ENCODE measurements at regions not wholly inside any gene's neighbourhood (a gene's known extent, or its start where the extent isn't known, plus 50 kb on each side); places are given as distances from the start of the nearest gene placed in this dataset.

GRCh38 chr20:63082308-63082938, 75.7 kb upstream of the BHLHE23 start:
- H3K9ac ChIP-seq (ENCODE audit: low read depth in 1 of 2, low read length in 2 of 2) = no peak overlapping the region
- DNase-seq (ENCODE audit: low spot score) = peak; percentile 60
- H3K4me1 ChIP-seq (ENCODE audit: control insufficient read depth in 4 of 4, insufficient read depth in 4 of 4, low read length in 3 of 4) = no peaks in the 10 kb centered on the region
- H3K9me3 ChIP-seq (ENCODE audit: control insufficient read depth in 4 of 4, low read length in 3 of 4) = peaks cover 0 to 9% (median 5%) of the 10 kb centered on the region in 4 donors
- H3K4me3 ChIP-seq (ENCODE audit: low read depth in 1 of 3, low read length in 3 of 3) = no peak overlapping the region
- no peak overlapping the region for H3K27ac ChIP-seq (ENCODE audit: low read depth in 1 of 2, low read length in 2 of 2)
- H3K36me3 ChIP-seq (ENCODE audit: control insufficient read depth in 4 of 4, insufficient read depth in 3 of 4, low read depth in 1 of 4, low read length in 3 of 4) = no peaks in the 10 kb centered on the region
- 17% methylated on average over 15 of the region's 15 CpGs for WGBS
- TF ChIP-seq EGR1 (IDR thresholded peaks at IDR 0.05; ENCODE audit: low read depth in 2 of 2) (no peak), YY1 (IDR thresholded peaks at IDR 0.05) (no peak), REST (IDR thresholded peaks at IDR 0.05) (peak; percentile 99), TAF1 (conservative IDR thresholded peaks at IDR 0.05) (no peak)
- peaks cover 0 to 6% (median 3%) of the 10 kb centered on the region in 4 donors for H3K27me3 ChIP-seq (ENCODE audit: control insufficient read depth in 4 of 4, insufficient read depth in 4 of 4, low read length in 3 of 4)

GRCh38 chr20:63081831-63082230, 75.1 kb upstream of the BHLHE23 start:
- TF ChIP-seq CTCF (IDR thresholded peaks at IDR 0.05; ENCODE audit: low read depth, low read length, missing input control) (no peak), REST (IDR thresholded peaks at IDR 0.05) (no peak), HNF4A (conservative IDR thresholded peaks at IDR 0.05) (no peak), EGR1 (IDR thresholded peaks at IDR 0.05; ENCODE audit: low read depth in 2 of 2) (no peak), MAX (IDR thresholded peaks at IDR 0.05) (no peak), RAD21 (IDR thresholded peaks at IDR 0.05) (no peak), HNF4G (IDR thresholded peaks at IDR 0.05) (no peak), RXRA (IDR thresholded peaks at IDR 0.05) (no peak)
- peaks cover 0 to 3% (median 1%) of the 10 kb centered on the region in 4 donors for H3K27me3 ChIP-seq (ENCODE audit: control insufficient read depth in 4 of 4, insufficient read depth in 4 of 4, low read length in 3 of 4)

More at GRCh38 chr20:63081831-63082230, 75.1 kb upstream of the BHLHE23 start:
- Histone ChIP-seq H3K4me3 (ENCODE audit: low read depth in 1 of 3, low read length in 3 of 3) (no peak overlapping the region), H3K36me3 (ENCODE audit: control insufficient read depth in 4 of 4, insufficient read depth in 3 of 4, low read depth in 1 of 4, low read length in 3 of 4) (no peaks in the 10 kb centered on the region), H3K27ac (ENCODE audit: low read depth in 1 of 2, low read length in 2 of 2) (no peak overlapping the region), H3K4me1 (ENCODE audit: control insufficient read depth in 4 of 4, insufficient read depth in 4 of 4, low read length in 3 of 4) (no peaks in the 10 kb centered on the region), H3K9me3 (ENCODE audit: control insufficient read depth in 4 of 4, low read length in 3 of 4) (peaks cover 0 to 9% (median 5%) of the 10 kb centered on the region in 4 donors), H3K9ac (ENCODE audit: low read depth in 1 of 2, low read length in 2 of 2) (no peak overlapping the region)
- DNase-seq (ENCODE audit: low spot score) = no peak
- 46% methylated on average over 10 of the region's 10 CpGs for WGBS
